CD4-positive, alpha-beta memory T cell (primary cell): ENCODE measurements at regions not wholly inside any gene's neighbourhood (a gene's known extent, or its start where the extent isn't known, plus 50 kb on each side); places are given as distances from the start of the nearest gene placed in this dataset.

ENCODE experiments used
- CTCF ChIA-PET: fragments of 350-600 bp; sonication (Branson Sonifier 250); formaldehyde crosslinking; loops from one replicate; lab custom pipeline; 2021; ENCODE audit warnings: inconsistent platforms; ENCODE audit not compliant: partially characterized antibody; lab: Charles Lee
- POLR2A ChIA-PET: fragments of 350-600 bp; sonication (Branson Sonifier 250); formaldehyde crosslinking; loops from one replicate; lab custom pipeline; 2021; ENCODE audit not compliant: partially characterized antibody; lab: Charles Lee
- DNase-seq, 5 donors: peaks; one replicate each; pipeline versions ENCODE4 v3.0.0 to v3.0.0-alpha.2; 2020 to 2022; ENCODE audit warnings: mixed read lengths in 1 of 5
- H3K27ac ChIP-seq: one replicate; pipeline ENCODE4 v1.7.0; 2013; ENCODE audit warnings: low read depth, low read length
- H3K27me3 ChIP-seq: 2 replicates; pipeline ENCODE4 v1.7.0; 2013; ENCODE audit warnings: mild to moderate bottlenecking, low read length, moderate library complexity; ENCODE audit not compliant: insufficient read depth
- H3K36me3 ChIP-seq: 2 replicates; pipeline ENCODE4 v1.7.0; 2013; ENCODE audit warnings: mild to moderate bottlenecking, low read length, moderate library complexity; ENCODE audit not compliant: insufficient read depth
- H3K4me1 ChIP-seq: 2 replicates; pipeline ENCODE4 v1.7.0; 2013; ENCODE audit warnings: mild to moderate bottlenecking, low read length, moderate library complexity; ENCODE audit not compliant: insufficient read depth
- H3K4me3 ChIP-seq, 2 donors: one replicate each; pipeline ENCODE4 v1.7.0; 2013; ENCODE audit warnings: low read length in 2 of 2, mild to moderate bottlenecking in 1 of 2
- H3K9me3 ChIP-seq, 2 donors: one replicate each; pipeline ENCODE4 v1.7.0; 2013; ENCODE audit warnings: low read length in 2 of 2, control low read depth in 1 of 2; ENCODE audit not compliant: control insufficient read depth in 1 of 2
- H3K27ac Mint-ChIP-seq, 7 donors: one replicate each; pipeline ENCODE4 v1.8.0; 2020 to 2021; ENCODE audit warnings: mixed read lengths in 7 of 7, mild to moderate bottlenecking in 6 of 7, inconsistent platforms in 3 of 7, moderate library complexity in 3 of 7
- H3K27me3 Mint-ChIP-seq, 2 donors: one replicate each; pipeline ENCODE4 v1.8.0; 2020 to 2021; ENCODE audit warnings: mixed read lengths in 2 of 2
- H3K36me3 Mint-ChIP-seq, 2 donors: one replicate each; pipeline ENCODE4 v1.8.0; 2020 to 2021; ENCODE audit warnings: mixed read lengths in 2 of 2, inconsistent platforms in 1 of 2, mild to moderate bottlenecking in 1 of 2
- H3K4me1 Mint-ChIP-seq, 4 donors: one replicate each; pipeline ENCODE4 v1.8.0; 2020 to 2021; ENCODE audit warnings: mixed read lengths in 4 of 4, mild to moderate bottlenecking in 1 of 4
- H3K4me3 Mint-ChIP-seq, 8 donors: one replicate each; pipeline ENCODE4 v1.8.0; 2020 to 2021; ENCODE audit warnings: mixed read lengths in 8 of 8, mild to moderate bottlenecking in 7 of 8, moderate library complexity in 6 of 8, inconsistent platforms in 3 of 8
- H3K9me3 Mint-ChIP-seq, 8 donors: one replicate each; pipeline ENCODE4 v1.8.0; 2020 to 2021; ENCODE audit warnings: mixed read lengths in 8 of 8, mild to moderate bottlenecking in 5 of 8, inconsistent platforms in 3 of 8, moderate library complexity in 1 of 8
- intact Hi-C: fragments of 100-400 bp; cut with micrococcal nuclease; formaldehyde crosslinking; loops from one replicate; pipeline ENCODE4 v1.15.1; 2023

DNA sequence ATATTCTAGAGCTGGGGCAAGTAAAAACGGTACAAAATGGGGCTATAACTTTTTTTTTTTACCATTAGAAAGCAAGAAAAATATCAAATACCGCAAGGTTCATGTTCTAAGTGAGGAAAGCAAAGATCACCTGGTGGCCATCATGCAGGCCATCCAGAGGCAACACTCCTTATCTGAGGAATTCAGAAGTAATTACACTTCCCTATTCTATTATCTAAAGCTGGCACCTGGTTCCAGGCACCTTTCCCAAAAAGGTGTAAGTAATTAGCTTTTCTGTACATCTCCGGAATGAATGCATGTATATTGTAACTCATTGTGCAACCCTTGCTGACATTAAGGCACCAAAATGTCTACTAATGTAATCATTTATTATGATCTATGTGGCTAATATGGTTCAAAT, 152.5 kb upstream of the GYPC start:
- Mint-ChIP-seq H3K27me3 (peaks cover 2 to 5% of the 10 kb centered on the region in 2 donors), H3K27ac (no peak overlapping the region), H3K4me1 (no peaks in the 10 kb centered on the region), H3K9me3 (no peaks in the 10 kb centered on the region), H3K4me3 (no peak overlapping the region), H3K36me3 (no peaks in the 10 kb centered on the region)
- CTCF ChIA-PET = no interaction called here
- POLR2A ChIA-PET = no interaction called here
- no peak for DNase-seq
- Histone ChIP-seq H3K27ac (no peak overlapping the region), H3K36me3 (no peaks in the 10 kb centered on the region), H3K4me1 (no peaks in the 10 kb centered on the region), H3K9me3 (no peaks in the 10 kb centered on the region), H3K27me3 (no peaks in the 10 kb centered on the region), H3K4me3 (no peak overlapping the region)
- intact Hi-C loops = no loop called here

DNA sequence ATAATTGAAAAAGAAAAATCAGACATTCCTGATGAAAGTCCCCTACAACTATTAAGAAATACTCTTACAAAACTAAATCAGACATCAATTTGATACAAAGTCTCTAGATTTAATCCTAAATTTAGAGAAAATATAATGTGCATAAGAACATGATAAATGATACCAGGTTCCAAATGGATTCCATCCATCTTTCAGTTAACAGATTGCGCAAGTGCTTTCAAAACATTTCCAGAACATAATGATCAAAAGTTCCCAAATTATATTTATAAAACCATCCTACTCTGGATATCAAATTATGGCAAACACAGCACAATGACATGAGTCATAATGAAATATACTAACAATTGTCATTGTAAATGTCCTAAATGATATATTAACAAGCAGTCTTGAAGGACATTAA, 151.0 kb upstream of the GYPC start:
- Mint-ChIP-seq H3K4me3 (no peak overlapping the region), H3K36me3 (no peaks in the 10 kb centered on the region)
- CTCF ChIA-PET = interaction anchor here (0.9 kb wide), 1 partner anchor 24 kb away, joined by 3 read pairs; no protein-coding TSS in a partner anchor

GRCh38 chr2:126506786-126507185, 149.2 kb upstream of the GYPC start:
- DNase-seq = no peak
- Mint-ChIP-seq H3K36me3 (no peaks in the 10 kb centered on the region), H3K4me3 (no peak overlapping the region), H3K4me1 (no peaks in the 10 kb centered on the region), H3K27ac (no peak overlapping the region), H3K27me3 (peaks cover 0 to 5% of the 10 kb centered on the region in 2 donors), H3K9me3 (no peaks in the 10 kb centered on the region)
- Histone ChIP-seq H3K9me3 (no peaks in the 10 kb centered on the region), H3K27ac (no peak overlapping the region), H3K4me3 (no peak overlapping the region), H3K27me3 (no peaks in the 10 kb centered on the region), H3K4me1 (no peaks in the 10 kb centered on the region), H3K36me3 (no peaks in the 10 kb centered on the region)
- CTCF ChIA-PET = no interaction called here
- intact Hi-C loops = no loop called here
- POLR2A ChIA-PET = no interaction called here

More for the DNA sequence above, 151.0 kb upstream of the GYPC start:
- Mint-ChIP-seq H3K4me1 (no peaks in the 10 kb centered on the region), H3K9me3 (no peaks in the 10 kb centered on the region), H3K27ac (no peak overlapping the region), H3K27me3 (peaks cover 2 to 3% of the 10 kb centered on the region in 2 donors)
- POLR2A ChIA-PET = no interaction called here
- Histone ChIP-seq H3K9me3 (no peaks in the 10 kb centered on the region), H3K4me1 (no peaks in the 10 kb centered on the region), H3K36me3 (no peaks in the 10 kb centered on the region), H3K27ac (no peak overlapping the region), H3K27me3 (no peaks in the 10 kb centered on the region), H3K4me3 (no peak overlapping the region)
- no peak for DNase-seq
- intact Hi-C loops = no loop called here

- POLR2A ChIA-PET = no interaction called here
- Mint-ChIP-seq H3K4me1 (no peaks in the 10 kb centered on the region), H3K9me3 (no peaks in the 10 kb centered on the region), H3K36me3 (no peaks in the 10 kb centered on the region), H3K27ac (no peak overlapping the region), H3K4me3 (no peak overlapping the region), H3K27me3 (peaks cover 0 to 5% of the 10 kb centered on the region in 2 donors)
- Histone ChIP-seq H3K4me3 (no peak overlapping the region), H3K27me3 (no peaks in the 10 kb centered on the region), H3K27ac (no peak overlapping the region), H3K9me3 (no peaks in the 10 kb centered on the region), H3K4me1 (no peaks in the 10 kb centered on the region), H3K36me3 (no peaks in the 10 kb centered on the region)
- CTCF ChIA-PET = no interaction called here
- intact Hi-C loops = no loop called here
- DNase-seq = no peak
These were observed 148.5 kb upstream of the GYPC start for GRCh38 chr2:126507425-126507911.

DNA sequence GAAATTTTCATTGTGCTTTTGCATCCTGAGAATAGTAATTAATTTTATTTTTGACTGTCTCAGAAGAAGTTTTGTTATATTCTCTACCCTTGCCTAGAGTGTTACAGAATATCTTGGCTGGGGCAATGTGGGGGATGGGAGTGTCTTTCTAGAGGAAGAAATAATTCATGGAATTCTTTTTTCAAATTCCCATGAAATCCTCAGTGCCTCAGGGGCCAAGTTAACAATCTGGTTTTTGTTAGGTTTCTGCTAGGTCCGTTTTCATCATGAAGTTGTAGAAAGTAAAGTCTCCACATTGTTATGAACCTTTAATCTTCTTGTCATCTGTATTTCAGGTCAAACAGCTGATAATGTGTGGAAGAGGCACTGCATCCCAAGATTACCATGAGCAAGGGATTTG, 145.6 kb upstream of the GYPC start:
- H3K9me3 ChIP-seq = no peaks in the 10 kb centered on the region
- H3K27me3 ChIP-seq = no peaks in the 10 kb centered on the region
- Mint-ChIP-seq H3K4me3 (no peak overlapping the region), H3K4me1 (no peaks in the 10 kb centered on the region), H3K27ac (no peak overlapping the region), H3K36me3 (no peaks in the 10 kb centered on the region), H3K9me3 (peaks cover 0 to 1% (median 0%) of the 10 kb centered on the region in 8 donors), H3K27me3 (peaks cover 0 to 6% of the 10 kb centered on the region in 2 donors)
- intact Hi-C loops = no loop called here
- DNase-seq = no peak
- no peak overlapping the region for H3K27ac ChIP-seq
- POLR2A ChIA-PET = no interaction called here
- CTCF ChIA-PET = no interaction called here
- H3K36me3 ChIP-seq = no peaks in the 10 kb centered on the region
- H3K4me3 ChIP-seq = no peak overlapping the region
- no peaks in the 10 kb centered on the region for H3K4me1 ChIP-seq

DNA sequence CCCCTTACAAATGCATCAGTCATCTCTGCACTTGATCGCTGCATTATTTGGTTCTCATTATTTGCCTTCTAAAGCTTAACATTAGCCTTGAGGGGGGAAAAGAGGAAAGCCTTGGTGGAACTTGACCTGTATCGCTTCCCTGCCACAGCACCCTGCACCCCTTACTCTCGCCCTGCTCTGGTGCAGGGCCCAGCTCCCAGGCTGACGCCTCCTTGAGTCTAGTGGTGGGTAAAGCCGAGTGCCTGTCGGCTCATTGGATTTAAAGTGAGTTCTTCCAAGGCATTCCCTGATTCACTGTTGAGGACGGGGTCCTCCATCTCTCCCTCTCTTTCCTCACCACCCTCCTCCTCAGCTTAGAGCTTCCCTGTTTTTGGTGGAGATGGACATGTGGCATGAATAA, 145.0 kb upstream of the GYPC start:
- H3K9me3 Mint-ChIP-seq = peaks cover 0 to 1% (median 0%) of the 10 kb centered on the region in 8 donors
- no peak for DNase-seq
- Histone ChIP-seq H3K9me3 (no peaks in the 10 kb centered on the region), H3K4me1 (no peaks in the 10 kb centered on the region), H3K36me3 (no peaks in the 10 kb centered on the region), H3K27ac (no peak overlapping the region), H3K27me3 (no peaks in the 10 kb centered on the region), H3K4me3 (no peak overlapping the region)
- no peaks in the 10 kb centered on the region for H3K36me3 Mint-ChIP-seq
- peaks cover 0 to 6% of the 10 kb centered on the region in 2 donors for H3K27me3 Mint-ChIP-seq
- no peak overlapping the region for H3K27ac Mint-ChIP-seq
- H3K4me3 Mint-ChIP-seq = no peak overlapping the region
- H3K4me1 Mint-ChIP-seq = no peaks in the 10 kb centered on the region
- POLR2A ChIA-PET = no interaction called here
- CTCF ChIA-PET = interaction anchor here (1.2 kb wide), 1 partner anchor 17 kb away, joined by 3 read pairs; no protein-coding TSS in a partner anchor
- intact Hi-C loops = no loop called here

DNA sequence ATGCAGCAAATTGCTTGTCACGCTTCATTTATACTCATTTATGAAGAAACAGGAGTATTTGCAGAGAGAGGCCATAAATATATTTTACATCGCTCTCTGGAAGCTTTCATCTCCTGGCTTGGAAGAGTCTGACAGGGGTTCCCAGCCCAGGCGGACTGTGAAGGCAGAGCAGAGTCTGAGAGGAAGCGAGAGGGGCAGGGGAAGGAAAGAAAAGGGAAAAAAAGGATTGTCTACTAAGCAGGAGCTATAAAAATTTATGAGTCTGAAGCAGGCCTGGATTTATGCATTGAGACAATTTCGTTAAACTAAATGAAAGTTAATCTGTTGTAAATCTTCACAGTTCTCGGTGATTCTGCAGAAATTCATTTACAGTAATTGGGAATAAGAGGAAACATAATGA, 143.9 kb upstream of the GYPC start:
- Histone ChIP-seq H3K27ac (no peak overlapping the region), H3K4me1 (no peaks in the 10 kb centered on the region), H3K9me3 (no peaks in the 10 kb centered on the region), H3K4me3 (no peak overlapping the region), H3K27me3 (no peaks in the 10 kb centered on the region), H3K36me3 (no peaks in the 10 kb centered on the region)
- no peak overlapping the region for H3K4me3 Mint-ChIP-seq
- ChIA-PET CTCF (interaction anchor here (1.2 kb wide), 1 partner anchor 16 kb away, joined by 3 read pairs; no protein-coding TSS in a partner anchor), POLR2A (no interaction called here)
- peaks cover 0 to 6% of the 10 kb centered on the region in 2 donors for H3K27me3 Mint-ChIP-seq
- no peaks in the 10 kb centered on the region for H3K4me1 Mint-ChIP-seq
- no peaks in the 10 kb centered on the region for H3K36me3 Mint-ChIP-seq
- H3K27ac Mint-ChIP-seq = no peak overlapping the region
- peaks cover 0 to 1% (median 0%) of the 10 kb centered on the region in 8 donors for H3K9me3 Mint-ChIP-seq
- intact Hi-C loops = no loop called here
- DNase-seq = no peak

DNA sequence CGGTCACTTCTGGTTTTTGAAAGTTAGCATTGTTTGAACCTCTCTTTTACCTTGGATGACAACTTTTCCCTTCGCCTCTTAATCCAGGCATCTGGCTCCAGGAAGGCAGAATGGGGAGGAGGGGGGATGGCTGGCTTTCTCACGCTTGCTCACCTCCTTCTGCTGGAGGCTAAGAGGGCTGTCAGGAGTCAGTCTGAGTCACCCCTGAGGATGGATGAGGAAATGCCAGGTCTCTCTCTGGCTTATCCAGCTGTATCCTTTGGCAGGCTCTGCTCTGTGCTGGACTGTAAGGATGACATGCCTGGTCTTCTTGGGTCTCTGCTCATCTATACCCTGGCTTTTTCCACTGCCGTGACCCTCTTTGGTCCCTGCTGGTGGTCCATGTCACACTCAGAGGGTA, 142.9 kb upstream of the GYPC start:
- DNase-seq = no peak
- no peaks in the 10 kb centered on the region for H3K27me3 ChIP-seq
- no peak overlapping the region for H3K27ac ChIP-seq
- no peaks in the 10 kb centered on the region for H3K4me1 ChIP-seq
- no peaks in the 10 kb centered on the region for H3K9me3 ChIP-seq
- no peak overlapping the region for H3K4me3 ChIP-seq
- ChIA-PET POLR2A (no interaction called here), CTCF (no interaction called here)
- no peaks in the 10 kb centered on the region for H3K36me3 ChIP-seq
- Mint-ChIP-seq H3K36me3 (no peaks in the 10 kb centered on the region), H3K4me3 (no peak overlapping the region), H3K9me3 (peaks cover 0 to 1% (median 0%) of the 10 kb centered on the region in 8 donors), H3K4me1 (no peaks in the 10 kb centered on the region), H3K27ac (no peak overlapping the region), H3K27me3 (peaks cover 0 to 5% of the 10 kb centered on the region in 2 donors)
- intact Hi-C loops = no loop called here
